Suppressor macrophage treated with lipopolysaccharide for 4 hours (primary cell): ENCODE measurements at regions not wholly inside any gene's neighbourhood (a gene's known extent, or its start where the extent isn't known, plus 50 kb on each side); places are given as distances from the start of the nearest gene placed in this dataset.

Source experiments
- DNase-seq: peaks from one replicate; pipeline ENCODE4 v3.0.0-alpha.2; 2020

DNA sequence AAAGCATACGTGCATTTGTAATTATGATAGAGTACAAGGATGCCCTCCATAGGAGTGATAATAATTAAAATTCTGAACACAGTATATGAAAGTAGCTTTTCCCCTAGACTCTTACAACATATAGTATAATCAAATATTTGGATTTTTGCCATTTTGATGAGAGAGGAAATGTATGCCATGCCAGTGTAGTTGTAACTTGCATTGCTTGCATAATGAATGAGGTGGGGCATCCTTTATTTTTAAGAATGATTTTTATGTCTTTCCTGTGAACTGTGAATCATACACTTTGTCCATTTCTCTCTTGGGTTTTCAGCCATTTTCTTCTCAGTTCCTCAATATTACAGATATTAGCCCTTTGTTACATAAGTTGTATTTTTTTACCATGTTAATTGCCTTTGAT is 197.5 kb downstream of the SCG2 start:
- DNase-seq, result no peak

DNA sequence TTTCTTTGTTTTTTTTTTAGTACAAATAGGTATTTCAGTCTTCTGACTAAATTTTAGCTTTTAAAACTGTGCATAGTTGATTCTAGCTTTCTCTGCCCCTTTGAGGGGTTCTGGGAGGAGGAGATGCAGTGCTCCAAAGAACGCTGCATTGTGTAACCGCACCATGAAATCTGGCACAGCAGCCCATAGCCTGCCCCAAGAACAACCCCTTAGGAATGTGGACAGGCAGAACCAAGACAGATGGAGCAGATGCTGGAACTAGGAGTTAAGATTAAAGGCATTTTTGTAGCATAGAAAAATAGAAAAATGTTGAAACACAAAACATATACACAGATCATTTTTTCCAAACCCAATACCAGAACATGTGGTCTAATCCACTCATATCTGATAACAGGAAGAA is 187.5 kb downstream of the SCG2 start:
- DNase-seq, result no peak

DNA sequence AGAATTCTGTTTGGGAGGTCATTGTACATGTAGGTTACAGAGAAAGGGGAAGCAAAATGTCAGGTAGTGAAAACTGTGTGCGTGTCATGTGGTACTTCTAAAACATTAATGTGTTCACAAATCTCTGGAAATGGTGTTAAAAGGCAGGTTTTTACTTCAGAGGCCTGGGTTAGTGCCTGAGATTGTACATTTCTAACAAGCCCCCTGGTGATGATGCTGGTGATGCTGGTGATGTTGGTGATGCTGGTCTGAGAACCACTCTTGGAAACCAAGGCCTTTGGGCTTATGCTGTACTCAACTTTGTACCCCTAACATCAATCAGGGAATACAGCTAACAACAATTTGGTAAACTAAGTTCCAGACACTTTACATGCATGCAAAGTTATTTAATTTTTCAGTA is 187.1 kb downstream of the SCG2 start:
- no peak for DNase-seq

DNA sequence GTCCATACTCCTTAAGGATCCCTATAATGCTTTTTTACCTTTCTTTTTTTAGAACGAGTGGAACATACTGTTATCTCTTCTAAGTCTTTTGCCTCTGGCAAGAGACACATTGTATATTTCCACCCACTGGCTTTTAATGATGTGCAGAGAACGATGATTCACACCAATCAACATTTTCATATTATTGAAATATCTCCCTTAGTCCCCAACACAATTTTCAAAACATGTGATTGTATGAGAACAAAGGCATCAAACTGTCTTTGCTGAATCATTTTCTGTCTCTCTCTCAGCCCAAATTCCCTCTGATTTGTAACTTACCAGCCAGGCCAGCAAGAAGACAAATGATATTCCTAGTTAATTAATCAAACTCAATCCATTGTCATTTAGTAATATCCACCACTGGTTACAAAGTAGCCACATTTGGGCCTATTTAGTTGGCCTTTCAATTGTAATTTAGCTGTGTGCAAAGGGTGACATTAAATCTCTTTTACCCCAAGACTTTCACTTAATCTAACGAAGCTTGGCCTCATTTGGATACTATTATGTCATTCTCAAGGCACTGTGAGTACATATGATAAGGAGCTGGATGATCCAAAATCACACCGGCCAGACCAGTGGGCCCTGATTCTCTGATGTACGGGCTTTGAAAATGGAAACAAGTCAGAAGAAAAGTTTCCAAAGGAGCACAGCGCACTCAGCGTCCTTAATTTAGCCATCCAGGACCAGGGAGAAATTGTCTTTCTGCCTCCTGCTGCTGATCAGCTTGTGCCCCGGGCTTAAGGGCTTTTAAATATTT is 185.1 kb downstream of the SCG2 start:
- no peak for DNase-seq

DNA sequence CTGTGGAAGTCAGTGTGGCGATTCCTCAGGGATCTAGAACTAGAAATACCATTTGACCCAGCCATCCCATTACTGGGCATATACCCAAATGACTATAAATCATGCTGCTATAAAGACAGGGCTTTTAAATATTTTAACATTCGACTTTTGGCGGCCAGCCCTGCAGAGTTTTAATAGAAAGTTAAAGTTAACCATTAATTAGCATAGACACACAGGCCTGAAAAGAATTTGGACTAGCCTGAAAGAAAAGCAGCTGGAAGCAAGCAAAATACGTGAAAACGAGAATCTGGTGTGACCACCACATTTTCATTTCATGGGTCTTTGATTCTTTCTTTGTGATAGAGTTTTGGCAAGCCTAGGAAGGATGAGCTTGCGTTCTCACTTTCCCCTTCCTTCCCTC is 184.0 kb downstream of the SCG2 start:
- no peak for DNase-seq

DNA sequence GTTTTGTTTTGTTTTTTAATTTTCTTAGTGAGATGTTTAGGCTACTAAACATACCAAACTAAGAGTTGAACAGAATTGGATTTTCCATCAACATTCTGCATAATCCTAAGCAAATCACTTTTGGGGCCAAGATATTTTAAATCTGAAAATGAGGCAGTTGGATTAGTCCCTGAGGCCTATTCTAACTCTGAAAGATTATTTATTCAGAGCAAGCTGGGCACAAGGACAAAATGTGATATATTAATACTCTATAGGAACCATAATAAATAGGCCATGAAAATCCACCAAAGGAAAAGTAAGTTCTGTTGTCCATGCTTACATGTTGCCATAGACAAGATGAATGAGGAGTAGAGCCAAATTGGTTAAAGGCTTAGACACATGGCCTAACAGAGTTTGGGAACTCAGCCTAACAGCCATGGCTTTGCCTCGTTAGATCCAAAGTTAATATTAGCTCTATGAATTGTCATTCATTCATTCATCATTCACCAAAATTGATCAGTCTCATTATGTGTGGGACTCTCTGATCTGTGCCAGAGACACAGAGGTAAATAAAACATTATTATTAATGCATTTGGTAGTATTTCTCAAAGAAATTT is 183.5 kb downstream of the SCG2 start:
- no peak for DNase-seq

DNA sequence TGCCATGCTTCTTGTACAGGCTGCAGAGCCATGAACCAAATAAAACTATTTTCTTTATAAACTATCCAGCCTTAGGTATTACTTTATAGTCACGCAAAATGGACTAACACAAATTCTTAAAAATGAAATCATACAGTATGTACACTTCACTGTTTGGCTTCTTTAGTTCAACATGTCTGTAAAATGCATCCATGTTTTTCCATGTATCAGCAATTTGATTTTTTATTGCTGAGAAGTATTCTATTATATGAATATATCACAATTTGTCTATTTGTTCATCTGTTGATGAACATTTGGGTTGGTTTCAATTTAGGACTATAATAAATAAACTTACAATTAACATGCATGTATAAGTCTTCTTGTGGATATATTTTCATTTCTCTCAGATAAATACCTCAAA is 182.1 kb downstream of the SCG2 start:
- no peak for DNase-seq

DNA sequence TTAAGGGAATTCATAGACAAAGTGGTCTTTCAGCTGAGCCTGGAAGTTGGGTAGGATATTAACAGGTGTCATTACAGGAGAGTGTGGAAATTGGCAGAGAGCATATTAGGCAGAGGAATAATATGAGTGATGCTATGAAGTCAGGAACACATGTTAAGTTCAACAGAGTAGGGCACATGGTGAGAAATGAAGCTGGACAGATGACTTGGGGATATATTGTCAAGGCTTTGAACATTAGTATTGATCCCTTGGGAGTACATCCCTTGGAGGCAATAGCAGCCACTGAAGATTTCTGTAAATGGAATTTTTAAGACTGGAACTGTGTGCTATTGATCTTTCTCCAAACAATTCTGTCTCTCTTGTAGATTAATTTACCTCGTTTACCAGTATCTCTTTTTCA is 170.7 kb downstream of the SCG2 start:
- no peak for DNase-seq

DNA sequence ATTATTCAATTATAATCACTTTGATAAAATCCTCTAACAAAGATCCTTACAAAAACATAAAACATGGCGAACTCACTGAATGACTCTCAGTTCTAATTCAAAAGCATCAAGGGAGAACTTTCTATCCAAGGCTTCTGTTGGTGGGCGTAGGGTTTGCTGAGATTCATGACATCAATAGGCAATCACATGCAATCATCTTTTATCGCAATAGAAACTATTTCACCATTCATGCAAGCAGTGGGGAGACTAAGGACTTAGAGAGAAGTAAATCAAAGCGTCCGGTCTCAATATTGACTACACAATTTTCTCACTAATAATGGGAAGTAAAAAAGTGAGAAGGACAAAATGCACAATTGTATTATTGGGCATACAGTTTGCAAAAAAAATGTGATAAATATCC is 168.7 kb downstream of the SCG2 start:
- DNase-seq, result peak; percentile 17

DNA sequence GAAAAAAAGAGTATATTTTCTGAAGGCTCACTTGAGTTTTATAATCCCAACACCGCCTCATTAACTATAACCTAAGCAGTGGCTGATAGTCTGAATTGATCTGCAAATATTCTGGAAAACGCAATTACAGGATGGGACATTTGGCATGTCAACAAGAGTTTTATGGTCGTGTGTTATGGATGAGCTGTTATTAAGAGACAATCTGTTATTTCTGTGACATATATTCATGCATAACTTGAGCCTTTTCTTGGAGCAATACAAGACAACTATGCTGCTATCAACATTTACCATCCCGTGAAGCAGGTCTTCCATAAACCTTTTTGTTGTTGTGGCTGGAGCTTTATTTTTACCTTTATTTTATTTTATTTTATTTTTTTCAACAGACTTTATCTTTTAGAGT is 164.4 kb downstream of the SCG2 start:
- DNase-seq, result no peak

DNA sequence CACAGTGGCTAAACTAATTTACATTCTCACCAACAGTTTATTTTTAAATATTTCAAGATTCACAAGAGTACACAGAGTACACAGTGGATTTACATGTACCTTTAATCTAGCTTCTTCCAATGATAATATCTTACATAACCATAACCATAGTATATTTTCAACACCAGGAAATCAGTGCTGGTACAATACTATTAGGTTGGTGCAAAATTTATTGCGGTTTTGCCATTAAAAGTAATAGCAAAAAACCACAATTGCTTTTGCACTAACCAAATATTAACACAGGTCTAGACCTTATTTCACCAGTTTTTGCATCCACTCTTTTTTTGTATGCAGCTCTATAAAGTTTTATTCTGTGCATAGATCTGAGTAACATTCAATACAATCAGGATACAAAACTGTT is 163.0 kb downstream of the SCG2 start:
- DNase-seq, result no peak

DNA sequence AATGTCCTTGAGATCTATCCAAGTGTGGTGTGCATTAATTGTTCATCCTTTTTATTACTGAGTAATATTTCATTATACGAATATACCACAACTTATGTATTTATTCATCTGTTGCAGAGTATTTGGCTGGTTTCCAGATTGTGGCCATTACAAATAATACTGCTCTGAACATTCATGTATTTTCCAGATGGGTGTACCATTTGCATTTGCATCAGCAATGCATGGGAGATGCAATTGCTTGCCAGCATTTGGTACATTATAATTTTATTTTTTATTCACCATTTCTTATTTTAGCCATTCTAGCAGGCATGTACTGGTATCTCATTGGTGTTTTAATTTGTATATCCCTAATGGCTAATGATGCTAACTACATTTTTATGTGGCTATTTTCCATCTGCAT is 162.4 kb downstream of the SCG2 start:
- no peak for DNase-seq

DNA sequence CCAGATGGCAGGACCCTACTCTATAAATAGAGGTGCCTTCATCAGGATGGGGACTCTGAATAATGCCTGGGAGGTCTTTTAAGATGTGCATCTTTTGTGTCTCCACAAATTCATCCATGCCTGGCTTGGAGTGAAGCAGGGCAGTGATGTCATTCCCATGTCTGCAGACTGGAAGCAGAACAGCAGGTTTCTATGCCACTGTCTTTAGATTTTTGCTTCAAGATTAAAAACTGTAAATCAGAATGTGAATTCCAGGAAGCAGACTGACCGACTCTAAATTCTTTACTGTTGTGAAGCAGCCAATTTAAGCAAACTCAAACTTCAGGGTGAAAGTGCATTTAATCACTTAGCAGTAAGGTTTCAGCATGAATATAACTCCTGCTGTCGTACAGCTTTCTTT is 159.3 kb downstream of the SCG2 start:
- DNase-seq, result no peak

DNA sequence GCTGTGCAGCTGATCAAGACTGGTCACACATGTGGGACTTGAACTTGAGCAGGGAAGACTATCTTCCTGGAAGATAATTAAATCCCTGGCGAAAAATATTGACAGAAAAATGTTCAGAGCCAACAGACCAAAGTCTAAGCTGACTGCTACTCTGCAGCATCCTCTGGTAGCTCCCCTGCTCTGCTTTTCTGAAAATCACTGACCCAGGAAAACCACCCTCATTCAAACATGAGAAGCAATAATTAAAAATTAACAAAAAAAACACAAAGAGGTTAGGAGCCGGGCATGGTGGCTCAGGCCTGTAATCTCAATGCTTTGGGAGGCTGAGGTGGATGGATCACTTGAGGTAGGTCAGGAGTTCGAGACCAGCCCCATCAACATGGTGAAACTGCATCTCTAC is 151.9 kb downstream of the SCG2 start:
- DNase-seq, result no peak

DNA sequence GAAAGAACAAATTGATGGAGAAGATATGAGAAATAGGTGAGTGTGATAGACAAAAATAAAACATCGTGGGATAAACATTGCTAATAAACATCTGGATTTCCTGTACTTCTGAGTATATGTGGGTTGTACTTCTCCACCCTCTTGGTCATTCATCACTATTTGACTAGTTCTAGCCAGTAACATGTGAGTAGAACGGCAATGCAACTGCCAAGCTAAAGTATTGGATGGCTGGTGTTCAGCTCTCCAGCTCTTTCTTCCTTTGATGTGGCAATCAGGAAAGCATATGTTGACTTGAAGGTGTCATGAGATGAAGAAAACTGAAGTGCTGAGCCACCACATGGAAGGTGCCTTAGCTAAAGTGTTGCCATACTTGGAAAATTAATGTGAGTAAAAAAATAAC is 144.9 kb downstream of the SCG2 start:
- no peak for DNase-seq

DNA sequence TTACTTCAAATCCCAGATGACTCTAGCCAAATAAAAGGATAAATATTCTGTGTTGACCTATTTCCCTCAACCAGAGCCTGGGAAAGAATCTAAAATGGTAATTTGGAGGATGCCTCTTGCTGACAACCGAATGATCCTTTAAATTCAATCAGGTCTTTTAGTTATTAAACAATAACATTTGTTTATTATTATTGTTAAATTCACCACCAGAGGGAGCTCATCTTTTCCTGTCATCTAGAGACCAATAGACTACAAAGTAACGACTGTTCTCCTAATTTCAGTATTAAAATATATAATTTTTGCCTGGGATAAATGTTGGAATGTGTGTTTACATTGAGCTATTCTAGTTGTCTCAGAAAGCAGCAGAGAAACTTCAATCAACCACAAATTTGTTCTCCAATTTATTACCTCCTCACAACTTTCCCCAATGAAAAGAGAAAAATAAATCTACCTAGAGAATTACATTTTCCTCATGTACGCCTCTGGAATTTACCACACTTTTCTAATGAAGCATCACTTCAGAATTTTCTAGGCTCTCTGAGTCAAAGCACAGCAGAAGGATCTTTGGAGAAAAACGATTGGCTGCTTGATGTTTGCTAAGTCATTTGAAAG is 142.7 kb downstream of the SCG2 start:
- peak; percentile 59 for DNase-seq

DNA sequence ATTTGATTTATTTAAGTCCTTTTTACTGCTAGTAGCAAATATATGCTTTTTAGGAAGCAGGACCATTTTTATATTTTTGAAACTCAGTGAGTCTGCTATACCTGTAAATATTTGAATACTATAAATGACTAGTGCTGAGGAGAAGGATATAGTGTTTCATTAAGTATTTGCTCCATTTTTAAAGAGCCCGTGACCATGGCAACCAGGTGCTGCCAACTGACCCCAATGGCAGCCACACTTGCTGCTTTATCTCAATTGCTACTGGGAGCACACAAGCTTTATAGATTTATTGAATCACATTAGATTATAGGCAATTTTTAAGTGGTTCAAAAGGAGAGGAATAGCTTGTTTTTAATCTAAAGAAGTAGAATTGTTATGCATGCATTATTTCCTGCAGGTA is 142.0 kb downstream of the SCG2 start:
- no peak for DNase-seq

DNA sequence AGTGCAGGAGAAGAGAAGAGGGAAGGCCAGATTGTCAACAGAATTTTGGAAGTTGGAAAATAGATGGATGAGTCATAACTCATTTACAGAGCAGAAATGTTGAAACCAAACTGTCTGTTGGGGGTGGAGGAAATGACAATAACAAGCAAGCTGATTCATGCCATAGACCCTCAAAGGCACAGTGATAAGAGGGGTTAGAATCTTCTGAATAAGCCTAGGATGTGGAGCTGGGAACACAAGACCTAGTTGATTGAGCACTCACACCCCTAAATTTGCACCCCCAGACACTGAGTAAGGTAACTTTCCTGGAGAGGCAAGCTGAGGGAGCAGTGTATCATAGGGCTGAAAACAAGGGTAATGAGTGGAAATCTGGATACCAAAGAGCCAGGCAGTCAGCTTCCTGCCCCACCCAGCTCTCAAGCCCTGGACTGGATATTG is 141.4 kb downstream of the SCG2 start:
- peak; percentile 53 for DNase-seq

DNA sequence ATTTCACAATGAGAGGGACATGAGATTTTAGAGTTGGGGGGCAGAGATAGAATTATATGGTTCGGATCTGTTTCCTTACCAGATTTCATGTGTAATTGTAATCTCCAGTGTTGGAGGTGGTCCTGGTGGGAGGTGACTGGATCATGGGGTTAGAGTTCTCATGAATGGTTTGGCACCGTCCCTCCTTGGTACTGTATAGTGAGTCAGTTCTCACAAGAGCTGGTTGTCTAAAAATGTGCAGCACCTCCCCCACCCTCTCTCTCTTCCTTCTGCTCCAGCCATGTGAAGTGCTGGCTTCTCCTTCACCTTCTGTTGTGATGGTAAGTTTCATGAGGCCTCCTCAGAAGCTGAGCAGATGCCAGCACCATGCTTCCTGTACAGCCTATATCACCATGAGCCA is 138.1 kb downstream of the SCG2 start:
- DNase-seq, result no peak

DNA sequence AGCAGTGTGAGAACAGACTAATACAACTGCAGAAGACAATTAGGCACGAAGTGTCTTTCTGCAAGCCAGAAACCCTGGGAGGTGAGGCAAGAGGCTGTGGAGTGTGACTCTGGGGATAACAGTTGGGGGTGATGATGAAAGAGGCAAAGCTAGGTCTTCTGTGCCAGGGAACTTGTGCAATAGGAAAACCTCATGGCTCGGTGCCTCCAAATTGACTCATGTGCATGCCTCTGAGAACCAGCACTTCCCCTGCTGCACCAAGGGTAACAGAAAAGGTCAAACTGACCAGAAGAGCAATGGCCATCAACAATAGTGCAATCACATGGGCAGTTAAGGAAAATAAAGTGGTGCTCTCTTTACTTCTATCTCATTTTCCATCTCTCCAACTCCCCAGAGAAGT is 136.4 kb downstream of the SCG2 start:
- peak; percentile 97 for DNase-seq

DNA sequence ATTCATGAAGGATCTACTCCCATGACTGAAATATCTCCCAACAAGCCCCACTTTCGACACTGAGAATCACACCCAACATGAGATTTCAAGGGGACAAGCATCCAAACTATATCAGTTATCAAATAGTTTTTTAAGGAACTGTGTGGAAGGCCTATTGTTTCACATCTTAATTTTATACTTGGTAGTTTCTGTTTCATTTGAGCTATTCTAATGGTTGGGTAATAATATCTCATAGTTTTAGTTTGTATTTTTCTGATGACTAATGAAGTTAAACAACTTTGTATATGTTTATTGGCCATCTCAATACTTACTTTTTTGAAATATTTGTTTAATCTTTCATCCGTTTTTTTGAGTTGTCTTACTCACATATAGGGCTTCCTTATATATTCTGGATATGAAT is 135.0 kb downstream of the SCG2 start:
- peak; percentile 73 for DNase-seq

DNA sequence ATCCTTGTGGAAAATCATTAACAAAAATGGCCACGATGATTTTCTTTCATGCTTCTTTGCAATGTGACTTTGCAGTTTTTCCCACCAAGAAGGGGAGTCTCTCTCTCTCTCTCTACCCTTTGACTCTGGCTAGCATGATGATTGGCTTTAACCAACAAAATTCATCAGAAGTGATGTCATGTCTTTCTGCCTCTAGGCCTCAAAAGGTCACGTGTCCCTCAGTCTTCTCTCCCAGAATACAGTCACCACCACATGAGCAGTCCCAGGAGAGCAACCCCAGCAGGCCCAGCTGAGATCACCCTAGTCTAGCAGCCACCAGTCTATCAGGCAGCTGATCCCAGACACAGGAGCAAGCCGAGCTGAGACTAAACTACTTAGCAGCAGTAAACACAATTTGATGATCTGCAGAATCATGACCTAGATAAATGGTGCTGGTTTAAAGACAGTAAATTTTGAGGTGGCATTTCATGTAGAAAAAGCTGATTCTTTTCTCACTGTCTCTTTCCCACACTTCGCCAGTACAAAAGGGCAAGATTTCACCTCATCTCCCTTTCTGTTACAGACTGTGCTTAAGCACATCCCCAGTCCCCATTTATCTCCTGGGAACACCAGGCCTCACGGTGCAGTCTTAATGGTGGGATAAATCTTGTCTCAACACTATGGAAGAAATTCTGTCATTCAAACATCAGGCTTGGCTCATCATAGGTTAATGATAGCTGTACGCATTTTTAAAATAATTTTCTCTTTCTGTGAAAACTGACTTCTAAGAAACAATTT is 132.7 kb downstream of the SCG2 start:
- DNase-seq, result peak; percentile 83

DNA sequence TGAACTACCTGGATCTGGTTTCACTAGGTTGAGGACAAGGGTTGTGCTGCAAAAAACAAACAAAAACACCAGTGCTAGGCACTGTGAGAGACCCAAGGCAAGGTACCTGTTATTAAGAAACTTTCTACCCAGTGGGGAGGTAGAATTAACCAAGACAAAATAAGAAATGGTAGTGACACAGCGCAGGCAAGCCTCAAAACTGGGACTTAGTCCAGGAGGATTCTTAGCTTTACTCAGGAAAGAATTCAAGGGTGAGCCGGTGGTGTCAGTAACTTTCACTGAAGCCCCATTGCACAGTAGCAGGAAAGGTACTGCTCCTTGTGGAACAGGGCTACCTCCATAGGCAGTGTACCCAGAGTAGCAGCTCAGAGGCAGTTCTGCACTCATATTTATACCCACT is 131.6 kb downstream of the SCG2 start:
- no peak for DNase-seq

DNA sequence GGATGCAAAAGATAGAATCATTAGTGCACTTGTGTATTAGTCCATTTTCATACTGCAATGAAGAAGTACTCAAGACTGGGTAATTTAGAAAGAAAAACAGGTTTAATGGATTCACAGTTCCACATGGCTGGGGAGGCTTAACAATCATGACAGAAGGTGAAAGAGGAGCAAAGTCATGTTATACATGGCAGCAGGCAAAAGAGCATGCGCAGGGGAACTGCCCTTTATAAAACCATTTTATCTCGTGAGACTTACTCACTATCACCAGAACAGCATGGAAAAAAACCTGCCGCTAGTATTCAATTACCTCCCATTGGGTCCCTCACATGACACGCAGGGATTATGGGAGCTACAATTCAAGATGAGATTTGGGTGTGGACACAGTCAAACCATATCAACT is 129.4 kb downstream of the SCG2 start:
- DNase-seq, result no peak
